GM19438 (cell line): ENCODE measurements at regions not wholly inside any gene's neighbourhood (a gene's known extent, or its start where the extent isn't known, plus 50 kb on each side); places are given as distances from the start of the nearest gene placed in this dataset.

ENCODE experiments used
- ATAC-seq: cut with Tn5 transposase; IDR thresholded peaks from one replicate; pipeline ENCODE4 v1.9.1; 2021; ENCODE audit warnings: low read depth; ENCODE audit not compliant: unreplicated experiment

DNA sequence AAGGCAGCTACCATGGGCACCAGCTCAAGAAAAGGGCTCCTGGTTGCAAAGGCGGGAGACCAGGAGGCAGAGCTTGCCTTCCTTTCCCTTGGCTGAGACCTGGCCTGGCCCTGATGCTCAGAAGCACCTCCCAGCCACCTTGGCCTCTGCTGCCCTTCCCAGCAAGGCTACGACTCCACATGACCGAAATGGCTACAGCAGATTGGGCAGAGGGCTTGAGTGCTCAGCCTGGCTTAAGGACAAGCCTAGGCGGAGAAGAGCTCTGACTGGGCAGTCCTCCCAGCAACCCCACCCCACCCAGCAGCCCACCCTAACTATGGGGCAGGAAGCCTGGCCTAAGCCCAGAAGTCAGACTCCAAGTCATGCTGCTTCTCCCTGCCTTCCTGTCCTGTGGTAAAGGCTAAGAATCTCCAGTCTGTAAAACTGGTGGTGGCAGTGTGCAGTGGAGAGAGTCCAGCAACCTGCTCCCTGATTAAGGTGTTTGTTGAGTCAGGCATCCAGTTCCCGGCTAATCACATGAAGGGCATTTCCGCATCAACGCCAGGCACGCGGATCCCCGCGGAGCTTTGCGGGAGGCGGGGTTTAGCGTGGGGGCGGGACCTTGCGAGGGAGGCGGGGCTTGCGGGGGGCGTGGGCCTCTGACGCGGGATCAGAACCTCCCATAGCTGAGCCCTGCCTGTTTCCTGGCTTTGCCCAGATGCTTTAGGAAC is 256.0 kb downstream of the BCL11A start:
- ATAC-seq, result no peak

- no peak for ATAC-seq
Measured at GRCh38 chr2:60296219-60296955, 257.1 kb downstream of the BCL11A start.

DNA sequence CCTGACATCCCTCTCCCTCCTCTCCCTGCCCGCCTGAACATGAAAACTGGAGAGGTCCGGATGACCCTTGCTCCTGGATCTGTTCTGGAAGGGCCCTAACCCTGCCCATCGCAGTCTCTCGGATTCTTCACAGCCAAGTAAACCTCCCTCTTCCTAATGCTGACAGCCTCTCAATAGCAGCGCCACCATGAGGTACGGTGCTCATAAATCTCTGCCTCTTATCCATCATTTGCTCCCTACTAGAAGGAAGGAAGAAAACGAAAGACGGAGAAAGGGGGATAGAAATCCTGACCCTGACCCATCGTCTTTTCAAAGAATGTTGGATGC is 257.9 kb downstream of the BCL11A start:
- ATAC-seq, result no peak

DNA sequence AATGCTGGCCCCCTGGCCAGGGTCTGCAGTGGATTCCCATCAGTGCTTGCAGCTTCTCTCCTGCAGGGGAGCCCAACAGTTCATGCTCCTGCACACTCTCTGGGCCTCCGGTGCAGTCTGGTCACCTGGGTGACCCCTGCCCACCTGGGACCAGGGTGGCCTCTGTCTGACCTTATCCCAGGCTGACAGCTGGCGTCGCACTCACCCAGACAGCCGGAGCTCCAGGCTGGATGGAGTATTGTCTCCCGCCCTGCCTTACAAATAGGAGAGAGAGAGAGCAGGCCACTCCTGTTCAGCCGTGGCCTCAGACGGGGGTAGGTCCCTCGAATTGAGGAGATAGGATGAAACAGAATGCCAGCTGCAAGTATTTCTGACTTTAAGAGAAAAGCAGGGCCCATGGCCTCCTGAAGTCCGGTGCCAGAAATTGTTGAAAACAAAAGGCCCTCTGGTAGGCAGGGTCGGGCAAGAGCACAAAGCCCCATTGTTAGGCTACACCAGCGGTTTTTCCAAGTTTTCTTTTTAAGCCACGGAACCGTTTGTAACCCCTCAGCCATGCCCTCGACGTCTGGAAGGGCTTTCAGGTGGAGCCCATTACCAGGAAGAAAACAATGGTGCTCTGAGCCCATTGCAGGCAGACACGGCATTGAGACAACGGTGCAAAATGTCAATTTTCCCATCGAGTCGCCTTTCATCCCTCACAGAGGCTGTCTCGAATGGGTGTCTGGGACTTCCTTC is 258.4 kb downstream of the BCL11A start:
- no peak for ATAC-seq

DNA sequence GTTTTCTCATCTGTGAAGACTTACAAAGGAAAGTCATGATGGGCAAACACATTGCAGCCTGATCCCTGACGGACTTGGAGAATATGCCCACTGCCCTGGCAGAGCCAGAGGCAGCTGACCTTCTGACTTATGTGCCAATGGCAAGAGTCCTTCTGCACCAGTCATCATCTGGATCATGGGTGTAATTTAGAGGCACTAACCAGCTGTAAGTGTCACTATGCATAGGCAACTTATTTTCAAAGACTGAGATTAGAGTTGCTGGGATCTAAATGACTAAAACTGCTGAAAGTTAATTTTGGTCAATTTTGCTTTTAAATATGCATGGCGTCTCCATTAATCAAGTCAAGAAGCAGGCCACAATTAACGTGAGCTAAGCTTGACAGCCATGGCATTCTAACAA is 261.2 kb downstream of the BCL11A start:
- no peak for ATAC-seq

DNA sequence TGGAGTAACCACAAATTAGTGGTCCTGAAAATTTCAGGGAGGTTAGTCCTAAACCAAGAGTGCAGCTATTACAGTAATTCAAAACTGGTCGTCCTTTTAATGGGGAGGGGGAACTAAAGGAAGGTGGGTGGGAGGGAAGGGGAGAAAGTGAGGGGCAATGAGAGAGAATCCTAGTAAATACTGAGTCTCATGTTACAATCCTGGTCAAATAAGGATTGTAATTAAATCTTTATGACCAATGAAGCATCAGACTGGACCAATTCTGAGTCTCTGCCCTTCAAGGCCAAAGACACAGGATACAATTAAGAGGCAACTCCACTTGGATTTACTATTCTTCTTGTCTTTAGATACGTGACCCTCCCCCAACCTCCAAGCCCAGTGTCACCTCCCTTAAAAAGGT is 262.9 kb downstream of the BCL11A start:
- ATAC-seq, result no peak

DNA sequence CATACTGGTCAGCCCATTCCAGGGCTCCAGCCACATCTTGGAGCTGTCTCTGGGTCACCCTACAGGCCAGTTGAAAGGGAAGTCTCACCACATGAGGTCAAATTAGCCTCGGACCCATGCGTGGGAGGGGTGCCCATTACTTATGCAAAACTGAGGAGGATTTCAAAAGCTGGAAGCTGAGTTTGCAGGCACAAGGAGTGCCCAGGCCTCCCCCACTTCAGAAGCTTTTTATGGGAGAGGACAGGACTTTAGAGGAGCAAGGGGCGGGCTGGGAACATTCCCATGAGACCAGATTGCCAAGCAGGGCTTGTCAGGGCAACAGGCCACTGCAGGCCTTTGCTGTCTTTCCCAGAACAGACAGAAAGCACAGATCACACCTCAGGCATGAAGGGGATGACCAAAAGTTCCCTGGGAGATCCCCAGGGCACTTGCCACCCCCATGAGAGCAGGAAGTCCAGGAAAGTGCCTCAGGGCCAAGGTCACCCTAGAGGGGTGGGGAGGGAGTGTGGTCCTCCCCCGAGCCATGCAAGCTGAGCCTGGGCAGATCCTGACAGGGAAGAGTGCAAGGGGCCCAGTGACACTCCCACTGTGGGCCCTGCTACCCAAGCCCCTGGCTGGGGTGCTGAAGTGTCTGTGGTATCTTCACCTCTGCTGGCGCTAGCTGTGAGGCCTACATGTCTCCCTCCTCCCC is 267.7 kb downstream of the BCL11A start:
- no peak for ATAC-seq

DNA sequence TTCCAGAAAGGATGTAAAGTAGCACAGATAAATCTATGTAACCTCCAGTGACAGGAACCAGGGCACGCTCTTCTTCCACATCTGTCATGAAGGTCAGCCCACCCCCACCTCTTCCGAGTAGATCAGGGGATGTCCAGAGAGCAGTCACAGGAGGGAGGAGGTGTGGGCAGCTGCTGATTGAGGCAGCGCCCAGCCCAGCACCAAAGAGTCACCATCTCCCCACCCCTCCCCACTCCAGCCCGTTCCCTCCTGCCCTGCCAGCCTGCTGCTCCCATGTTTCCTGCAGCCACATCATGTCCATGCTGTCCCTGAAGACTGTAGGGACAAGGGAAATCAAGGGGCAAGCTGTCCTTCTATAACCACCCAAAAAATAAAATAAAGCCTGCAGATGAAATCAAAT is 269.8 kb downstream of the BCL11A start:
- ATAC-seq, result no peak

GRCh38 chr2:60282886-60283285 is 270.6 kb downstream of the BCL11A start:
- no peak for ATAC-seq

DNA sequence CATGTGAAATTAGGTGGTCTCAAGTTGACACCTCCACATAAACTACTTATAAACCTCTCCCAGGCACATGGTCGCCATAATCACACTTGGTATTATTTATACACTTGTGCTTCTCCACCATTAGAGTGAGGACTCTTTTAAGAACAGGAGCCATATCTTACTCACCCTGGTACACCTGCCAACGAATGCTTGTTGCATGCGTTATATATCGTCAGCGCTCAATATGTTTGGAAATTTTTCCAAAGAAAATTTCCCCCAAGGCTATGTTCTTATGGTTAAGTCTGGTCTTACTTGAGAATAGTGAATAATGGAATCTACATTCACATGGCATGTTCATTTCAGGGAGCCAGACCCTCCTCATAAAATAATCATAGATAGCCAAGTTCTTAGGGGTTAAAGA is 271.7 kb downstream of the BCL11A start:
- ATAC-seq, result no peak

- no peak for ATAC-seq
Measured at GRCh38 chr2:60280238-60280637, 273.2 kb downstream of the BCL11A start.

DNA sequence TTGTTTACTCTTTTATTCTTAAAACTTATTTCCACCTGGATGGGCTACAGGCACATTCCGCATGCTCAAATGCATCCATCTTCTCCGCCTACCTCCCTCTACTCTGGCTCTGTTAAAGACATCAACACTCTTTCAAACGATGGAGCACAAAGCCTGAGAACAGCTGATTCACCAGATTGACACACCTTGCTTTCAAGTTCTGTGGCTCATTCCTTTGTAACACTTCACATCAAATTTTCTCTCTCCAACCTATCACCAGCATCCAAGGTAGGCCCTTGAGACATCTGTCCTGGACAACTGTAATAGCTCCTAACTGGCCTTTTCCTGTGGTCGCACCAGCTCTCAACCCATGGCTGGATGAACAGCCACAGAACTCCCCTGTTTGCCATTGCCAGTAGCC is 274.5 kb downstream of the BCL11A start:
- ATAC-seq, result no peak

GRCh38 chr2:60275958-60276357 is 277.5 kb downstream of the BCL11A start:
- no peak for ATAC-seq

- ATAC-seq, result no peak
Measured at GRCh38 chr2:60273836-60274235, 279.6 kb downstream of the BCL11A start.

GRCh38 chr2:60271713-60272112 is 281.7 kb downstream of the BCL11A start:
- no peak for ATAC-seq

DNA sequence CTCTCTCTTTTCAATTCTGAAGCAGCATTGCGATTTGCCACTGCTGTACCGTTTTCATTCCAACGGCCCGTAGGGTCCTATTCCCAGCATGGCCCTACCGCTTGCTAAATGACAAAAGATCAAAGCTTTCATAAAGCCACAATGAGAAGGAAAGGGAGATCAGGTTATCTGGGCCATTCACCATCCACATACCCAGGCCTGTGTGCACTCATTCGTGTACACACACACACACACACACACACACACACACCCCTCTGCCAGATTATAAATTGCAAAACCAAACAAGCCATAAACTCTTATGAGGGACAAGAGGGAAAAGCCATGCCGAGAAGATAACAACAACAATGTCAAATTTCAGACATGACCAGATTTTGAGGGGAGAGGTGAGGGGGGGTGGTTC is 282.3 kb downstream of the BCL11A start:
- no peak for ATAC-seq

DNA sequence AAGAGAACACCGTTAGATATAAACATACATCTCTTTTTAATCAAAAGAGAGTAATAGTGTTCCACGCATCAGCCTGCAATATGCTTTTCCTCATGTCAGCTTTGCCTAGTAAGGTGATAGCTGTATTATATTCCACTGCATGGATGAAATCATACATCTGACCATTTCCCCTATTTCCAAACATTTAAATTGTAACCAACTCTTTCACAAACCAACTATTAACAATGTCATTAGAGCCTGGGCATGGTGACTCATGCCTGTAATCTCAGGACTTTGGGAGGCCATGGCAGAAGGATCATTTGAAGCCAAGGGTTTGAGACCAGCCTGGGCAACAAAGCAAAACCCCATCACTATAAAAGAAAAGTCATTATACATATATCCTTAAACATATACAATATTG is 284.8 kb downstream of the BCL11A start:
- ATAC-seq, result no peak

DNA sequence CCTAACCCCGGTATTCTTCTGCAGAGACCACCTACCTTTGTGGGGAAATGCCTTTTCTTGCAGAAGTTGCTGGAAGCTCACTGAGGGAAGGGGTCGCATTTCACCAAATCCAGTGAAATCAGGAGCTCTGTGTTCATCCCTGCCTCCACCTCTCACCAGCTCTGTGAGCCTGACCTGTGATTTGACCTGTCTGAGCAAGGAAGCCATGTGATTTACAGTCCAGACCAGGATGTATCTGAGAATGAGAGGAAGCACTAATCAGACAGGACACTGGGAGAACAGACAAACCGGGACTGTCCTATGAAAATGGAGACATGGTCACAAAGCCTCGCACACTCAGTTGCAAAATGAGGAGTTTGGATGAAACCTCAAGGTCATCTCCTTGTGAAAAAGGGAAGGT is 285.4 kb downstream of the BCL11A start:
- ATAC-seq, result no peak

GRCh38 chr2:60267122-60267521 is 286.3 kb downstream of the BCL11A start:
- no peak for ATAC-seq

DNA sequence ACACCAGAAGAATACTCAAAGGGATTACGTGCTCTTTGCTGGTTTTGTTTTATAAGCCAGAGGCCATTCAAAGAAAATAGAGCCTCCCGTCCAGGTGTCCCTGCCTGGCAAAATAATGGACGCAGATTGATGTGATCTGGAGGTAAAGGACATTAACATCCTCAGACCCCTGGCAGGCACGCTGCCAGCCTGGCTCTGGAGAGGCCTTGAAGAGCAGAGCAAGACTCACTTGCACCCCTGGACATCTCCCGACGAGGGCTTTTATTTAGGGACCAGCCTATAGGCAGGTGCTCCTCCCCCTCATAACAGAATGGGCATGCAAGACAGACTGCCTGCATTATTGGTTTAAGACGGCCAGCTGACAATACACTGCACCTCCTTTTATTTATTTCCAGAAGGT is 291.3 kb downstream of the BCL11A start:
- no peak for ATAC-seq

GRCh38 chr2:60260639-60261296 is 292.7 kb downstream of the BCL11A start:
- no peak for ATAC-seq
